LHCN-M2 (cell line): ENCODE measurements at regions not wholly inside any gene's neighbourhood (a gene's known extent, or its start where the extent isn't known, plus 50 kb on each side); places are given as distances from the start of the nearest gene placed in this dataset.
"Not testable (repeated sequence)": the region's sequence is repeated elsewhere in the genome, so short reads cannot be mapped to it uniquely, and the experiment has no call there.

ENCODE experiments used
- DNase-seq: peaks from one replicate; pipeline ENCODE4 v3.0.0-alpha.2; 2012; ENCODE audit warnings: low read depth

DNA sequence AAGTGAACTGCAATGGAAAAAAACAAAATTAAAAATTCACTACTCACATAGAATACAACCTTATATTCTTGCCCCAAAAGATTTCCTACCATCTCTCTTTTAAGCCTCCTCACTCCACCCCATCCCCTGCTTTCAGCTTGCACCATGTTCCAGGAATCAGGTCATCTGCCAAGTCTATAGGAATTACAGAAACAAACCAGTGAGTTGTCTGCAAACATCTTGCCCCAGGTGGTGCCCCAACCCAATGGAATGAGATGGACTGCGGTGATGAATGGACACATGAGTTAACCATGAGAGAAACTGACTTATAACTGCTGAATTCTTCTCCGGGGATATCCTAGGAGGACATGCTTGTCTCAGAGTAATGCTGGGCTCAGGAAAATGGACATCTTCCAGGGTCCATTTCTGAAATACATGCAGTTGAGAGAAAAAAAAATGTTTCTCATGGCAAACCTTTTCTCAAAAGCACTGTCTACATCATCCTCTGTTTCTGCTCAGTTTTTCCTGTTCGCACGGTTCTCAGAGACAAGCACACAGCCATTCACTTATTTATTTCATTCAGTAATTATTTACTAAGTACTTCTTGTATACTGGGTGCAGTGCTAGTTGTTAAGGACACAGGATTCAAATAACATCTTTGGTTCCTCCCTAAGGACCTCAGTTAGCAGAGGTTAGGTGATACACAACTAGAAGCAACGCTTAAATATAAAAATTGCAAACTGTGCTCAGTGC, 350.0 kb downstream of the RND3 start:
- no peak for DNase-seq

DNA sequence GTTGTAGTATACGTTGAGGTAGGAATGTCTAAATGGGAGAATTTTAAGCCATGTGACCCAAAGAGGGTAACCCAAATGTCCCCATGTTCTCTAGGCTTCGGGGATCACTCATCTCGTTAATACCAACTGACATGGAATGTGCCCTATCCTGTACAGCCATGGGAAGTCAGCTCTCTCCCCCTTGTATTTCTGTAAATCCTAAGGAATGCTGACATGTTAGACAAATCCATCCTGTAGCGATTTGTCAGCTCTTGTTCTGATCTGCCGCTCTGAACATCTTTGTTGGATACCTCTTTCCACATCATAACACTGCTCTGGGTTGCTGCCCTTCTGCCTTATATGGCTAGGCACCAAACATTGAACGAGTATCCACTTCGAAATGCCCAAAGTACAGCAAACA, 350.6 kb downstream of the RND3 start:
- no peak for DNase-seq

DNA sequence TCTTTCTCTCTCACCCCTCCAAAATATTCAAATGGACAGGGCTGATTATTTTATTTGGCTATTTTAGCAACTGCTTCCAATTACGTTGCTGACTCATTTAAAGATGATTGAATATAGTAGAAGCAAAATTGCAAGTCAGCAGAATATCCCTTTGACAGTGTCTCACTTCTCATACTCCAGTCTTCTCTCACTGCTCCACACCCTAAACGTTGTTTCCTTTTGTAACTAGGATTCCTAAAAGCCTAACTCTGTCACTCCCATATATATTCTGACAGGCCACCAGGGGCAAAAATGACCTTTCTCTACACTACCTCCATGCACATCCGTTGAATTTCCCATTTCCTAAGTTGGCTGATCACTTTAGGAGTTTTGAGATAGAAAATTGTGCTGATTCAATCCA, 351.1 kb downstream of the RND3 start:
- no peak for DNase-seq

DNA sequence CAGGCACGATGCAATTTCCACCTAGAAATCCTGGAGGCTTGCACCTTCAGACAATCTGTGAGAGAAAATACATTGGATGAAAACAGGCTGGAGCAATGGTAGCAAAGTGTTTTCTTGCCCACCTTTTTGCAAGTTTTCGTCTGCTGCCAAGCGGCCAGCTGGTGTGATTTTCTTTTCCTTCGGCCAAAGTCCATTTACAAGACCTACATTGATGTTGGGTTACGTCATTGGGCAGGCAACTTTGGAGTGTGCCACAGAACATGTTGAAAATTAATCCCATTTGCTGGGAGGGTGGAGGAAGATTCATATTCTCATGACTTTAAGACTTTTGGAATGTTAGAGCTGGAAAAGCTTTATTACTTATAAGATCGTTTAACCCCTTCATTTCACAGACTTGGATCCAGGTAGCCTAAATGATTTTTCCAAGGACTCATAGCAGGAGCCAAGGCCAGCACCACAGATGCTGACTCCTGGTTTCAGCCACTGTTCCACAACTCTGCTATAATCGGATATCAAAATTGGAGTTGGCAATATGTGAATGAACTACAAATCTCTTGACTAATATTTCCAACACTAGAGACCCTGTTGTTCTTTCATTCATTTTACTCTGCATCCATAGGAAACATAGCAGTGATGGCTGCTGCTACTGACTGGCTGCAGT, 352.1 kb downstream of the RND3 start:
- DNase-seq = no peak

DNA sequence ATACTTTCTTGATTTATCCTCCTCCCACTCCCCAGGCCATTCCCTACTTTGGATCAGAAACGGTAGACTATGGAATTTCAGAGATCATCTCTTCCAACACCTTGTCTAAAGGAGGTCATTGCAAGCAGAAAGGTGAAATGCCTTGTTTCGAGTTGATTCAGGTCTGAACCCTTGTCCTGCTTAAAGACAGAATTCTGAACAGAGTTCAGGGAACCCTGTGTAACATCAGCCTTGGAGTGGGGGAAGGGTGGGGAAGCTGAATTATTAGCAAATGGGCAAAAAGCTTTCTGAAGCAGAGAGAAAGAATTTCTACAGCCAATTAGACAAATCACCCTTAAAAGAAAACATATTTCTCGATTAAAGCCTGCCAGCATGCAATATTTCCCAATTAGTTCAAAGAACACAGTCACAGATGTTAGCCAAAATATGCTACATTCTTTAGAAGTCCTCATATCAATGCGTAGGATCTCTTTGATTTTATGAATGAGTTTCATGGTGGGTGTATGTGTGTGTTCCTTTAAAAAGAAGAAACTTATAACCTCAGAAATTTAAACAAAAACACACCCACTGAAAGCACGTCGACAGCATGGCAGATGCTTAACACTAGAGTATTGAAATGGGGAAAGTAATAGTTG, 353.1 kb downstream of the RND3 start:
- no peak for DNase-seq

DNA sequence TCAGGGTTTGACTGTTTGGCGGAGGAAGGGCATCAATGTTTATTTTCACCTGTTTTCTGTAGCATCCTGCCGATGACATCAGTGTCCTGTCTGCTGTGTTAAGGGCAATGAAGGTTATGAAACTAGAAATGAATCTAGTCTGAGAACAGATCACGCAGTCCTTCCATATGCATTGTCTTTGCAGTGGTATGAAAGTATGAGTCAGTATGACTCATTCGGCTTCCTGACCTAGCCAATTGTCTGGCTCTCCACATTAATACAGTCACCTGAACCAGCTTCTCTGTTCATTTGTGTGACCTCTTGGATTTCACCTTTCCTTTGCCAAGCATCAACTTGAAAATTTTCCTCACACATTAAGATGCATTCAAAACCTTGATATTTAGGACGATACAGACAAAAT, 353.8 kb downstream of the RND3 start:
- peak; percentile 88 for DNase-seq

DNA sequence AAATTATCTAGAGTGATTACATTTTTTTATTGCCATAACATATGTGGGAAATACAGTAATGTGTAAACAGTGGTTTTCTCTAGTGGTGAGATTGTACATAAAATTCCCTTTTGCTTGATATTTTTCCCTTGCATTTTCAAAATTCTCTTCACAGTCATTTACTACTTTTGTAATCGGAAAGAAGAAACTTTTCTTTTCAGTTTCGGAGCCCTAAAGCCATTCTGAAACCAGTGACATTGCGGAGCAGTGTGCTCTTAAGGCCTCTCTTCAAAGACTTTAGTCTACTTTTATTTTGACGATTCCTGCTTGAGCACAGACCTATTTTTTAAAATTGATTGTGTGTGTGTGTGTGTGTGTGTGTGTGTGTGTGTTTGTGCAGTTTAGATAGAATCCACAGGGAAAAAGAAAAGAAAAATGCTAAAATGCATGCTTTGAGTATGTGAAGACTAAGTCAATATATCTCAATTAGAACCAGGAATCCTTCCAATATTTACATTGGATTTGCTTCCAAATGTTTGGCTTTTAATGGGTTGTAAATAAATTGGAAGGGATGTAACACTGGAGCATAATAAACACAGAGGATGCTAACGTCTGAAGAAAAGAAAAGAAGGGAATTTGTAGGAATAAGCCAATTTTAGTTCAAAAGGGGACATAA, 357.4 kb downstream of the RND3 start:
- DNase-seq = no peak

DNA sequence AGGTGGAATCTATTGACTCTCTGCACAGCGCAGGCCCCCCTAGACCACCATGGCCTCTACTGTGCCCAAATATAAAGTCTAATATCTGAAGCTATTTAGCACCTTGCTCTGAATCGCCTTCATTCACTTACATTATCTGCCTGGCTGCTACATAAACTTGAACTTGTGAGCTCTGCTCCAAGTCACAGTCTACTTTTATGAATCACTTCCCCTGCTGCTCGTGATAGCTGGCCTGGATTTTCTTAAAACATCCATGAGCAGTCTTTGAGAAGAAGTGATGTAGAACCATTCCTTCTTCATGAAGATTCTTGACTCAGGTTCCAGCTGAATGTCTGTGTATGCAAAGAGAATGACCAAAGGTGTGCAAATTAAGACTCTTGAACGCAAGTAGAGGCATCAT, 359.5 kb downstream of the RND3 start:
- peak; percentile 24 for DNase-seq

DNA sequence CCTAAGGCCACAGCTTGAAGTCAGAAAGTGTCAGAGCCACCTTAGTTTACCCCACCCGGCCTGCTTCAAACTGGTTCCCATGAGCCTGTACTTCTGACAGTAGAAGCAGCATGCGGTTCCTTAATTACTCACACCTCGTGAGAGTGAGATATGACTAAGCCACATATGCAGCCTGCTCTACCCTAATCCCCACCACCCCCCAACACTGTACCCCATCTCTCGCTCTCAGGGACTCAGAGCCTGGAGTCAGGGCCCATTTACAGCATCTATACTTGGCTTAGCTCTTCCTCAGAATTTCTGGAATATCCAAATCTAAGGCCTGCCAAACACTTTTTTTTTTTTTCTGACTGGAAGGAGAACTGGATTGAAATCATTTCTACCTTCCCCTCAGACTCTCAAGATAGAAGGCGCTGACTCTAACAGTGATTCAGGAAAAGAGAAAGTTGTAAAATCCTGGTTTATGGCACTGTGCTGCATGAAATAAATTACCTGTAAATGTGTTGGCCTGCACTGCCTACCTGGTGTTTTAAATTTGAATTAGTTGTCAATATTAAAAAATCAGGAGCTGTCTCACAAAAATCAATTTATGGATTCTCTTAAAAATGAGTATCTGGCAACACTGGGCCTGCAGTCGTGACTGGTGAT, 360.0 kb downstream of the RND3 start:
- peak; percentile 12 for DNase-seq

DNA sequence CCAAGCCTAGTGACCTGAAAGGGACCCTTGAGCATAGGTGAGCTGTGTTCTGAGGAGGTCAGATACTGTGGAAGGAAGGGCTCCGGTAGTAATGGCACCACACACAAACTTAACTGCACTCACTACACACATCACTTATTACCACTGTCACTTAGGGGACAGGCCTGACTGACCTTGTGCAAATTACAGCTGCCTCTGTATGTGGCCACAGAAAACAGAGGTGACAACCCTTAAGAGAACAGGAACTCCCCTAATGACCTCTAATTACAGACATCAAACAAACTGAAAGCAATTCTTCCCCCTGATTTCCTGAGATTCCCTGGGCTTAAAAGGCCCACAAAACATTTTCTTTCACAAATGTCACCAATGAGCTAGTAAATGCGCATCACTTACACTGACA, 360.6 kb downstream of the RND3 start:
- no peak for DNase-seq

DNA sequence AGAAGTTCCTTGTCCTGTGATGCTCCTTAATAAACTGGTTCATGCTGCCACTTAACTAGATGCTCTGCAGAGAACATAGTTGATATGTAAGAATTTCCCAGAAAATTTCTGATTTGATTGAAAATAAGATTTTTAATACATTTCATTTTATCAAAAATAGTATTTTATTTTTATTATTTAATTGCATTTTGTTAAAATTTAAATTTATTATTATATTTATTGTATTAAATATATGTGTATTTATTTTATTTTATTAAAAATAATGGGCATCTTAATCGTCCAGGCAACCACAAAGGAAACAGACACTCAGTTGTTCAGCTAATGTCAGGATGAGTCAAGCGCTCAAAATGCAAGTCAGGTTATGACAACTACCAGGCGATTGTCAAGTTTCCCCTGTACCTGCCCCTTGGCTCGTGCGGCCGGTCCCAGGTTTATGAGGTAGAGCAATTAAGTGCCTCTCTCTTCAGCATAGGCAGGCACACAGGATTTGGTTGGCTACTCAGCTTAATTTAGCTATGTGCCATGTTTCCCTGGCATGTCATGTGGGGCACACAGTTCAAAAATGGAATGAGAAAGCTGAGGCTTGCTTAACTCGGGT, 361.2 kb downstream of the RND3 start:
- DNase-seq = peak; percentile 24

DNA sequence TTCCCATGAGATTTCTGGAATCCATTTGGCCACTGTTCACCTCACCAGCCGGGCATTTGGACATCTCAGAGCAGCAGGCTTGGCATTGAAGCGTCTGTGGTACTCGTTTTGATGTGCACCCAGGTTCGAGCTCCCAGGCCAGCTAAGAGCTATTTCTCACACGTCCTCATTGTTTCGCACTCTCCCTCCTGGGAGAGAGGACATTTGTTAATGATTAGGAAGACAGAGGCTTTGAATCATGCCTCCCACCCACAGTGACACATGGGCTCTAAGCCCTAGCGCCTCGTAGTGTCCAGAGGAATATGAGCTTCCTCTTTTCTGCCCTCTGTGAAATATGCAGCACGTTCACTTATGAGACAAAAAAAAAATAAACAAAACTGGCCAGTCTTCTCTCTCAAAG, 361.8 kb downstream of the RND3 start:
- peak; percentile 72 for DNase-seq

DNA sequence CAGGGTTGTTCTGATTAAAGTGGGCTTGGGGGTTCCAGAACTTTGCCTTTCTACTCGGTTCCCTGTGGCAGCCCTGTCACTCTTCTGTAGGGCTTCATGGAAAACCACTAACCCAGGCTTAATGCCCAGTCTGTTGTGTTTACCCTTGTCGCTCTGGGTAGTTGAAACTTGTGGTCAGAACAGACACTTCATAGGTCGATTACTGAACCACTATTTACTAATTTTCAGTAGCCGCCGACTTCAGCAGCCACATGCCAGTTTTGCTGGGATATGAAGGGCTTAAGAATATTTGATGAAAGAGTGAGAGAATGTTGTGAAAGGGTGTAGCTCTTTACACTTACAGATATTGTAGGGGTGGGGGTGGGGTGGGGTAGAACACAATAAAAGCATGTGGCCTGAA, 362.3 kb downstream of the RND3 start:
- DNase-seq = peak; percentile 24

DNA sequence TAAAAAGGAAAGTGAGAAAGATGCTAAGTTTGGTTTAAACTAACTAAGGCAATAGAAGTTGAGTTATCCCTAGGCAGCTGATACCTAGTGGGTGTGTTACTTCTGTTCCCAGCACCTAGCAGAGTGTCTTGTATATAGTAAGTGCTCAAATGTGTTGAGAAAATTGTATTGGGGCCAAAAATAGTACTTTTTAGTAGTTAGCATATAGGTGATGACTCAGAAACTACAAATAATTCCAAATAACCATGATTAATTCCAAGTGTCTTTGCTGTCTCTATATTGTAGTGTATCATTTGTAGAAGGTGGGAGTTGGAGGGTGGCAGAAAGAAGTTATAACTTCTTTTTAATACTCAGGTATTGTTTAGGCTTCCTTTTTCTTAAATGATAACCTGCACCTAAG, 362.7 kb downstream of the RND3 start:
- DNase-seq = no peak

DNA sequence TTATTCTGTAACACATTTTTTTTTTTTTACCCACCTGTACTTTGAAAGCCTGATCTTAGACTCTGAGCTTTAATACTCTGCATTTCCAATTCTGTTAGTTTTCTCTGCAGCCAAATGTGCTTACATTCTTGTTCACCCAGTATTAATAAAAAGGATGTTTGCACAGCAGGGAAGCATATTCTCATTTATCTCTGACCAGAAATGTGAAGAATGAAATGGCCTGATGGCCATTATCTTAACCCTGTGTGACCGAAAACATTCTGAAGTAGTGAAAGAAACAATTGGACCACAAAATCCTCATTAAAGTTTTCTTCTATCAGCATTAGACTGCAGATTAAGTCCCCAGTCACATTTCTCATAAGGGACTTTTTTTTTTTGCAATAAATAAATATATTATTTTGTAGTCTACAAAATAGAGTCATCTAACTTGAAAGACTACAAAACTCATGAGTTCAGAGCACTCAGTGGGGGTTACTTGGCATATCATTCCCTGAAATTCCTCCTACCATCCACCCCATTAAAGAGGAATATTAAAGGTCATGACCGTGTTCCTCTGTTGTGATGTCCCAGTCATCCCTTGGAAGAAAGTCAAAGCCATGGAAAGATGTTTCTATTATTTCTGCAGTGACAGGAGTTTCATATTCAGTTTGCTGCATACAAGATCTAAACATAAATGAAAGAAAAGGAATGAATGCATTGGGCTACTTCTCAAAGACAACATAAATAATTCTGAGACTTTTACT, 364.4 kb downstream of the RND3 start:
- DNase-seq = no peak

DNA sequence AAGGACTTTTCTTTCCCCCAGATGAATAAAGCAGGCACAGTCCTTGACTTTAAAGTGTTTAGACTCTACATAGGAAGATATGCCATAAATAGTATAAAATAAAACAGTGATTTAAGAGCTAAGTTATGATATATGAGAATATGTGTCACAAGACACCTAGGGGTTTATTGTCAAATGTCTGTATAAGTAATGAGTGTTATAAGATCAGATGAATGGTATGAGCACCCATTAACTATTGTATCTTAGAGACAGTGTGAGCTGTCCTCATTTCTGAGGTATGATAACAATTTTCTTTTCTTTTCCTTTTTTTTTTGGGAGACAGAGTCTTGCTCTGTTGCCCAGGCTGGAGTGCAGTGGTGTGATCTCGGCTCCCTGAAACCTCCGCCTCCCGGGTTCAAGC, 365.3 kb downstream of the RND3 start:
- no peak for DNase-seq

DNA sequence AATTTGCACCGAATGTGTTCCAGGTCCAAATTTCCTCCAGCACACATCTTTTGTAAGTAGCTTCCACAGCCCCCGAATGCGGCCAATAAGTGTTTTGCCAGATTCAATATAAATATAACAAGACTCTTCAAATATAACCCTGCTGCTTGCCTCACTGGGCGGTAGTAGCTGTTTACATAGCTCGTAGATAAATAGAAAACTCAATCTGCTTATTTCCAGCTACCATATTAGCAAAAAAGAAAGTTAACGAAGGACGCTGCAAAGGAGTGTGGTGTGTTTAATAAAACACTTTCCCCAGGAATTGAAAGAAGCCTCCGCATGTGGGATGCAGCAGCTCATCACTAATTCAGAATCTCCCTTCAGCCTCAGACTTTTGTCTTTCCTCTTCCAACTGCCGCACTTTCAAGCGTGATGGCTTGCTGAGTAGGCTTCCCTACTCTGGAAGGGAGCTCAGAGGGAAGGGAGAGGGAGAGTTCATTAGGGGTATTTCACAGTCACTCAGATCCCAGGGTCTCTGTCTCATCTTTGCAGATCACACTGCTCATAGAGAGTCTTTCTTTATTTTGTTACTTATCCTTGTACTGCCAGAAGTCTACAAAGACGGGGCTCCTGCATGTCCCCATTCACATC, 367.0 kb downstream of the RND3 start:
- no peak for DNase-seq

DNA sequence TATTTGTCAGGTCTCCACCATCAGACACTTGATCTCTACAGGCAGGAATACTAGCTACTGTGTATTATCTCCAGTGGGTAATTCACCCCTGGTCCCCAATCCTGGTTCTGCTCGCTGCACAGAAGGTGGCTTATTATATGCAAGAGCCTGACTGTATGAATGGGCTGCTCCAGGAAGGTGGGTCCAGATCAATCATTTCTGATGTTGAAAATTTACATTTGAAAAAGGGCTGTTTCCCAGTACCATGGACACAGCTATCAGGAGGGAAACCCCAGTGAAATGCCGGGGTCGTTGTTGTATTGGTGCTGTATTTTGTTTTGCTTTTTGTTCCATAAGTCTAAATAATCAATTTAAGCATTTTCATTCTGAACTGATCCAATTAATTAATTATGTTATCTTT, 367.6 kb downstream of the RND3 start:
- no peak for DNase-seq

DNA sequence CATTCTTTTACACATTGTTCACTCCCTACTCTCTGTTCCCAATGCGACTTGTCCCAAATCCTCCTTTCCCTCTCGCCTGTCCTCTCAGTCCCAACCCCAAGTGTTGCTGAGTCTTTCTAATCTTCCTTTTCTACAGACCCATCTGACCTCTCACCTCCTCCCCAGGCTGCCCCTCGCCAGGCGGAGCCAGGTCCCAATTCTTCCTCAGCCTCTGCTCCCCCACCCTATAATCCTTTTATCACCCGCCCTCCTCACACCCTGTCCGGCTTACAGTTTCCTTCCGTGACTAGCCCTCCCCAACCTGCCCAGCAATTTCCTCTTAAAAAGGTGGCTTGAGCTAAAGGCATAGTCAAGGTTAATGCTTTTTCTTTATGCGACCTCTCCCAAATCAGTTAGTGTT, 373.4 kb downstream of the RND3 start:
- not testable (repeated sequence) for DNase-seq

DNA sequence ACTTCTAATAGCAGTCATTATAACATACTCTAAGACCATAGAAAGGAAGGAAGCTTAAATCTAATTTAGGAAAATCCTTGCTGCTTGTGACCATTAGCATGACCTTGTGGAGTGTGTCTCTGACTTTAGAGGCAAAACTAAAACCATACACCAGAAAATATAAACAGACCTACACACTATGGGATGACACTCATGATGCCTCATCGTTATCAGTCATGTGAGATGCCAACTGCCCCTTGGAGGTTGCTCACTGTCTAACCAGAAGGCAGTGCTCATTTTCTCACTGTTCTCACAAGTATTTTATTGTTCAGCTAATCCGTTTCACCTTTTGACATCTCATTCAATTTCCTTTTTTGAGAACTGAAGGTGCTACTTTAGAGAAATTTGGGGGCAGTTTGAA, 376.9 kb downstream of the RND3 start:
- DNase-seq = peak; percentile 71
